WTC11 (cell line): ENCODE measurements at regions not wholly inside any gene's neighbourhood (a gene's known extent, or its start where the extent isn't known, plus 50 kb on each side); places are given as distances from the start of the nearest gene placed in this dataset.

Experiments used
- ATAC-seq: fragments of 200-7000 bp; cut with Tn5 transposase; 2 replicates; pipeline ENCODE4 v1.10.0; 2021; ENCODE audit warnings: mild to moderate bottlenecking, moderate library complexity
- CTCF ChIA-PET: fragments of 300-600 bp; sonication (Branson Sonifier 250); formaldehyde crosslinking; loops from one replicate; lab custom pipeline; 2021; ENCODE audit warnings: antibody characterized with exemption; lab: Charles Lee
- POLR2A ChIA-PET: fragments of 350-600 bp; sonication (Branson Sonifier 250); formaldehyde crosslinking; loops from one replicate; lab custom pipeline; 2021; ENCODE audit warnings: antibody characterized with exemption; lab: Charles Lee
- DNase-seq: peaks from one replicate; pipeline ENCODE4 v3.0.0; 2021; ENCODE audit warnings: low spot score
- H3K27ac Mint-ChIP-seq: 2 replicates; pipeline ENCODE4 v1.8.0; 2021; ENCODE audit warnings: mixed read lengths
- H3K27me3 Mint-ChIP-seq: 2 replicates; pipeline ENCODE4 v1.8.0; 2021; ENCODE audit warnings: low read depth, mild to moderate bottlenecking, moderate library complexity, mixed read lengths
- H3K36me3 Mint-ChIP-seq: 2 replicates; pipeline ENCODE4 v1.8.0; 2021; ENCODE audit warnings: mixed read lengths
- H3K4me1 Mint-ChIP-seq: 2 replicates; pipeline ENCODE4 v1.8.0; 2022; ENCODE audit warnings: mixed read lengths
- H3K4me3 Mint-ChIP-seq: 2 replicates; pipeline ENCODE4 v1.8.0; 2021; ENCODE audit warnings: mild to moderate bottlenecking, moderate library complexity, mixed read lengths
- H3K9me3 Mint-ChIP-seq: 2 replicates; pipeline ENCODE4 v1.8.0; 2021; ENCODE audit warnings: mixed read lengths
- AR ChIP-seq: fragments of 250-450 bp; sonication (Bioruptor Pico); IDR thresholded peaks from 2 replicates; pipeline ENCODE4 v1.9.0; 2021; ENCODE audit warnings: mild to moderate bottlenecking
- ARID4B ChIP-seq: sonication (generic); formaldehyde crosslinking; IDR thresholded peaks from 2 replicates; pipeline ENCODE4 v1.8.0; 2023; ENCODE audit warnings: missing genetic modification reagents, mild to moderate bottlenecking, borderline replicate concordance
- ATF1 ChIP-seq: sonication (generic); formaldehyde crosslinking; IDR thresholded peaks from 2 replicates; pipeline ENCODE4 v1.8.1; 2023; ENCODE audit warnings: mild to moderate bottlenecking, moderate library complexity, missing genetic modification reagents
- E2F1 ChIP-seq: sonication (generic); formaldehyde crosslinking; IDR thresholded peaks from 2 replicates; pipeline ENCODE4 v1.8.0; 2022; ENCODE audit warnings: mild to moderate bottlenecking, missing genetic modification reagents
- EMX1 ChIP-seq: fragments of 250-450 bp; sonication (Bioruptor Pico); IDR thresholded peaks from 2 replicates; pipeline ENCODE4 v1.8.0; 2021; ENCODE audit warnings: mild to moderate bottlenecking
- ERG ChIP-seq: fragments of 250-450 bp; sonication (Bioruptor Pico); IDR thresholded peaks from 2 replicates; pipeline ENCODE4 v1.8.0; 2021; ENCODE audit warnings: mild to moderate bottlenecking
- ESRRA ChIP-seq: sonication (generic); formaldehyde crosslinking; IDR thresholded peaks from 2 replicates; pipeline ENCODE4 v1.8.1; 2022; ENCODE audit warnings: mild to moderate bottlenecking, missing genetic modification reagents, borderline replicate concordance
- GABPB1 ChIP-seq: sonication (generic); formaldehyde crosslinking; IDR thresholded peaks from 2 replicates; pipeline ENCODE4 v1.8.1; 2023; ENCODE audit warnings: mild to moderate bottlenecking, missing genetic modification reagents
- HMGA2 ChIP-seq: fragments of 250-450 bp; sonication (Bioruptor Pico); IDR thresholded peaks from 2 replicates; pipeline ENCODE4 v1.4.0; 2021; ENCODE audit warnings: mild to moderate bottlenecking, moderate library complexity
- IRF1 ChIP-seq: sonication (generic); formaldehyde crosslinking; IDR thresholded peaks from 2 replicates; pipeline ENCODE4 v1.8.0; 2023; ENCODE audit warnings: missing genetic modification reagents
- JAZF1 ChIP-seq: fragments of 250-450 bp; sonication (Bioruptor Pico); IDR thresholded peaks from 2 replicates; pipeline ENCODE4 v1.9.0; 2021; ENCODE audit warnings: moderate library complexity, mild to moderate bottlenecking, inconsistent platforms
- MLX ChIP-seq: sonication (generic); formaldehyde crosslinking; IDR thresholded peaks from 2 replicates; pipeline ENCODE4 v1.8.1; 2023; ENCODE audit warnings: mild to moderate bottlenecking, missing genetic modification reagents, moderate library complexity
- MYBL2 ChIP-seq: sonication (generic); formaldehyde crosslinking; IDR thresholded peaks from 2 replicates; pipeline ENCODE4 v1.8.1; 2023; ENCODE audit warnings: mild to moderate bottlenecking, moderate library complexity, missing genetic modification reagents
- NFATC4 ChIP-seq: fragments of 250-450 bp; sonication (Bioruptor Pico); IDR thresholded peaks from 2 replicates; pipeline ENCODE4 v1.9.0; 2021; ENCODE audit warnings: mild to moderate bottlenecking
- PRRX2 ChIP-seq: fragments of 250-450 bp; sonication (Bioruptor Pico); IDR thresholded peaks from 2 replicates; pipeline ENCODE4 v1.8.0; 2021; ENCODE audit warnings: mild to moderate bottlenecking
- SOX15 ChIP-seq: fragments of 250-450 bp; sonication (Bioruptor Pico); IDR thresholded peaks from 2 replicates; pipeline ENCODE4 v1.9.0; 2021; ENCODE audit warnings: mild to moderate bottlenecking
- ZMAT4 ChIP-seq: fragments of 250-450 bp; sonication (Bioruptor Pico); IDR thresholded peaks from 2 replicates; pipeline ENCODE4 v1.9.0; 2021; ENCODE audit warnings: mild to moderate bottlenecking
- ZNF232 ChIP-seq: sonication (generic); formaldehyde crosslinking; IDR thresholded peaks from 2 replicates; pipeline ENCODE4 v1.8.0; 2022; ENCODE audit warnings: mild to moderate bottlenecking, missing genetic modification reagents
- ZNF263 ChIP-seq: sonication (generic); formaldehyde crosslinking; IDR thresholded peaks from 2 replicates; pipeline ENCODE4 v1.8.1; 2022; ENCODE audit warnings: low read depth, mild to moderate bottlenecking, moderate library complexity, missing genetic modification reagents
- ZNF532 ChIP-seq: fragments of 250-450 bp; sonication (Bioruptor Pico); IDR thresholded peaks from 2 replicates; pipeline ENCODE4 v1.9.0; 2021; ENCODE audit warnings: mild to moderate bottlenecking, borderline replicate concordance
- ZNF671 ChIP-seq: fragments of 250-450 bp; sonication (Bioruptor Pico); IDR thresholded peaks from 2 replicates; pipeline ENCODE4 v1.8.0; 2021; ENCODE audit warnings: mild to moderate bottlenecking

GRCh38 chr6:92408350-92408749 lies 1011.0 kb downstream of the EPHA7 start:
- peaks cover 6% of the 10 kb centered on the region for H3K36me3 Mint-ChIP-seq
- no peaks in the 10 kb centered on the region for H3K27me3 Mint-ChIP-seq
- H3K27ac Mint-ChIP-seq, result no peak overlapping the region
- ChIA-PET CTCF (no interaction called here), POLR2A (no interaction called here)
- H3K4me3 Mint-ChIP-seq, result no peak overlapping the region
- DNase-seq (no peak), ATAC-seq (no peak)
- peaks cover 6% of the 10 kb centered on the region; the same call in 1 of the 2 replicates for H3K4me1 Mint-ChIP-seq
- no peak for TF ChIP-seq ZNF532
- no peak for TF ChIP-seq GABPB1 (CRISPR knock-in tag)
- no peak for TF ChIP-seq IRF1 (CRISPR knock-in tag)
- no peak for TF ChIP-seq ZNF263
- no peak for TF ChIP-seq NFATC4 (CRISPR knock-in tag)
- TF ChIP-seq E2F1 (CRISPR knock-in tag), result no peak
- no peak for TF ChIP-seq MYBL2 (CRISPR knock-in tag)
- peaks cover 16% of the 10 kb centered on the region for H3K9me3 Mint-ChIP-seq

GRCh38 chr6:92404281-92404680 lies 1015.1 kb downstream of the EPHA7 start:
- Mint-ChIP-seq H3K27ac (no peak overlapping the region), H3K9me3 (peaks cover 24% of the 10 kb centered on the region), H3K4me1 (no peaks in the 10 kb centered on the region; the same call in 1 of the 2 replicates), H3K4me3 (no peak overlapping the region), H3K27me3 (no peaks in the 10 kb centered on the region), H3K36me3 (0 out of 2 replicates have a peak, but pooled peaks cover under 1% of the 10 kb centered on the region)
- ATAC-seq (no peak), DNase-seq (no peak)
- ChIA-PET POLR2A (no interaction called here), CTCF (no interaction called here)
- no peak for TF ChIP-seq ATF1
- TF ChIP-seq HMGA2 (CRISPR knock-in tag), result no peak
- TF ChIP-seq MLX (CRISPR knock-in tag), result no peak
- no peak for TF ChIP-seq PRRX2 (CRISPR knock-in tag)
- TF ChIP-seq ERG (CRISPR knock-in tag), result no peak
- TF ChIP-seq AR (CRISPR knock-in tag), result no peak
- no peak for TF ChIP-seq ARID4B (CRISPR knock-in tag)
- TF ChIP-seq EMX1 (CRISPR knock-in tag), result no peak
- no peak for TF ChIP-seq ZNF671 (CRISPR knock-in tag)
- no peak for TF ChIP-seq ZNF232 (CRISPR knock-in tag)
- TF ChIP-seq ESRRA (CRISPR knock-in tag), result no peak
- no peak for TF ChIP-seq JAZF1 (CRISPR knock-in tag)
- TF ChIP-seq ZMAT4 (CRISPR knock-in tag), result no peak
- TF ChIP-seq SOX15 (CRISPR knock-in tag), result no peak
